Bronchial epithelial cell (primary cell): ENCODE measurements at regions not wholly inside any gene's neighbourhood (a gene's known extent, or its start where the extent isn't known, plus 50 kb on each side); places are given as distances from the start of the nearest gene placed in this dataset.

ENCODE experiments used
- DNase-seq: peaks from one replicate; pipeline ENCODE4 v3.0.0-alpha.2; 2010; ENCODE audit warnings: low read depth
- FAIRE-seq: peaks from 2 replicates; lab custom pipeline; 2011; peaks lifted over from hg19 to GRCh38; lab: Jason Lieb, UNC
- H3K27me3 ChIP-seq: 2 replicates; pipeline ENCODE4 v1.5.1; 2011; ENCODE audit warnings: low read length; ENCODE audit not compliant: control insufficient read depth, insufficient read depth
- H3K36me3 ChIP-seq: 2 replicates; pipeline ENCODE4 v1.5.1; 2011; ENCODE audit warnings: low read length; ENCODE audit not compliant: control insufficient read depth, insufficient read depth
- H3K4me3 ChIP-seq: 2 replicates; pipeline ENCODE4 v1.5.1; 2011; ENCODE audit warnings: mild to moderate bottlenecking, low read depth, low read length, control low read depth
- TF ChIP-seq, protein P1 (sequence below): IDR thresholded peaks from 2 replicates; pipeline ENCODE4 v1.5.1; 2011; ENCODE audit warnings: mild to moderate bottlenecking, moderate library complexity, low read length, control low read depth, inconsistent platforms; ENCODE audit not compliant: insufficient read depth, severe bottlenecking

- peak; percentile 72 for DNase-seq
Observed at GRCh38 chr21:24225431-24225830, 1381.8 kb downstream of the MRPL39 start.

GRCh38 chr21:24224422-24224821 lies 1382.9 kb downstream of the MRPL39 start:
- peak; percentile 89 for FAIRE-seq
- no peaks in the 10 kb centered on the region for H3K36me3 ChIP-seq
- peak; percentile 69 for DNase-seq

More at GRCh38 chr21:24225431-24225830, 1381.8 kb downstream of the MRPL39 start:
- Histone ChIP-seq H3K27me3 (no peaks in the 10 kb centered on the region), H3K36me3 (no peaks in the 10 kb centered on the region), H3K4me3 (no peak overlapping the region)
- TF ChIP-seq, protein P1, sequence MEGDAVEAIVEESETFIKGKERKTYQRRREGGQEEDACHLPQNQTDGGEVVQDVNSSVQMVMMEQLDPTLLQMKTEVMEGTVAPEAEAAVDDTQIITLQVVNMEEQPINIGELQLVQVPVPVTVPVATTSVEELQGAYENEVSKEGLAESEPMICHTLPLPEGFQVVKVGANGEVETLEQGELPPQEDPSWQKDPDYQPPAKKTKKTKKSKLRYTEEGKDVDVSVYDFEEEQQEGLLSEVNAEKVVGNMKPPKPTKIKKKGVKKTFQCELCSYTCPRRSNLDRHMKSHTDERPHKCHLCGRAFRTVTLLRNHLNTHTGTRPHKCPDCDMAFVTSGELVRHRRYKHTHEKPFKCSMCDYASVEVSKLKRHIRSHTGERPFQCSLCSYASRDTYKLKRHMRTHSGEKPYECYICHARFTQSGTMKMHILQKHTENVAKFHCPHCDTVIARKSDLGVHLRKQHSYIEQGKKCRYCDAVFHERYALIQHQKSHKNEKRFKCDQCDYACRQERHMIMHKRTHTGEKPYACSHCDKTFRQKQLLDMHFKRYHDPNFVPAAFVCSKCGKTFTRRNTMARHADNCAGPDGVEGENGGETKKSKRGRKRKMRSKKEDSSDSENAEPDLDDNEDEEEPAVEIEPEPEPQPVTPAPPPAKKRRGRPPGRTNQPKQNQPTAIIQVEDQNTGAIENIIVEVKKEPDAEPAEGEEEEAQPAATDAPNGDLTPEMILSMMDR = no peak
- FAIRE-seq = no peak

DNA sequence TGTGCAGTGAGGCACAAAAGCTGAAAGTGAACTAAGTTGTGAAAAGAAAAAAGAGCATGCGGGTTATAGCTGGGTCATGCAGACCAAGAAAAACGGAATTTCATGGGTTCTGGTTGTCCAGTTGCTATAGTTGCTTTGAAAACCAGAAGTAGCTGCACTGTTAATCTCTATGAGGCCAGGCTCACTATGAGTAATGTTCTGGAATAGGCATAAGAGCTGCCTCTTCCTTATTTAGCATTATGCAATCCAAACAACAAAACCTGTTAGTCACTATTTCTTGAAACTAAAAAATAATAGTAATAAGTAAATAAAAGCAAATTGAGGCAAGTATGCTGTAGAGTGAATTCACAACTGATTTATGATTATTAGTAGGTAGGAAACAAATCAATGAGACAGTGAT lies 1383.7 kb downstream of the MRPL39 start:
- TF ChIP-seq, protein P1 = no peak
- H3K4me3 ChIP-seq = no peak overlapping the region
- no peaks in the 10 kb centered on the region for H3K36me3 ChIP-seq
- no peaks in the 10 kb centered on the region for H3K27me3 ChIP-seq
- peak; percentile 65 for DNase-seq
- FAIRE-seq = no peak

More at GRCh38 chr21:24224422-24224821, 1382.9 kb downstream of the MRPL39 start:
- H3K27me3 ChIP-seq = no peaks in the 10 kb centered on the region
- TF ChIP-seq, protein P1 = no peak
- no peak overlapping the region for H3K4me3 ChIP-seq

DNA sequence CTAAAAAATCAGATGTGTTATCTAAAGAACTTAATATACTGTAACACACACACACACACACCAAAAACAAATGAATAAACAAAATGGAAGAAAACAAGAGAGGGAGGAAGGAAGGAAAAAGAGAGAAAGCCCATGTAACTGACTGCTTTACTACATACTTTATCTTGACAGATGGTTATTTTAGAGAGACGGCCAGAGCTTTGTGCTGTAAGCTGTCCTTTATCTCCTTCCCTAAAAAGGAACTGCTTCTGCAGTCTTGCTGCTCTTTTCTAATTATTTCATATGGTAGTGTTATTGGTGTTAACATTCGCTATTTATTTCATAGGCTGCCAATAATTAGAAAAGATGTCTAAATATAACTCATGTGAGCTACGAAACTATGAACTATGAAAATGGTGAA lies 1384.6 kb downstream of the MRPL39 start:
- FAIRE-seq (no peak), DNase-seq (no peak)
- no peaks in the 10 kb centered on the region for H3K36me3 ChIP-seq
- H3K27me3 ChIP-seq = no peaks in the 10 kb centered on the region
- TF ChIP-seq, protein P1 = no peak
- no peak overlapping the region for H3K4me3 ChIP-seq

- DNase-seq (no peak), FAIRE-seq (no peak)
- TF ChIP-seq, protein P1 = no peak
- H3K27me3 ChIP-seq = no peaks in the 10 kb centered on the region
- no peak overlapping the region for H3K4me3 ChIP-seq
- H3K36me3 ChIP-seq = no peaks in the 10 kb centered on the region
Observed at GRCh38 chr21:24220446-24220845, 1386.8 kb downstream of the MRPL39 start.

- no peaks in the 10 kb centered on the region for H3K36me3 ChIP-seq
- TF ChIP-seq, protein P1 = no peak
- DNase-seq = peak; percentile 8
- no peak overlapping the region for H3K4me3 ChIP-seq
- H3K27me3 ChIP-seq = no peaks in the 10 kb centered on the region
- FAIRE-seq = no peak
Observed at GRCh38 chr21:24217151-24217550, 1390.1 kb downstream of the MRPL39 start.
